ENCODE measurements at regions not wholly inside any gene's neighbourhood (a gene's known extent, or its start where the extent isn't known, plus 50 kb on each side); places are given as distances from the start of the nearest gene placed in this dataset.

DNA sequence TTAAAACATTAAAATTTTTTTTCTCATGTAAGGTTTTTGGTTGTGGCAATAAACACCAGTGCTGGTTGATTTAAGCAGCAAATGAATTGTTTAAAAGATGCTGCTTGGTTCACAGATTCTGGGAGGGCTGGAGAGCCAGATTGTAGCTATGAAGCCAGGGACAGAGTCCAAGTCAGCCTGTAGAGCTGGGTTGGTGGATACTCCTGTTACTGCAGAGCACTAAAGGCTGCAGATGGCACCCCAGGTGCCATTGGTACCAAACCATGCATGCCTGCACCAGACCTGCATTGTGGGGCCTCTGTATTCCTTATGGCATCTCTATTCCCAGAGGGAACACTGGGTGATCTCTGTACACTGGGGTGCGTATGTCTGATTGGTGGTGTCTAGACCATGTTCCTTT is 113.3 kb downstream of the SNAPC1 start:
- TF ChIP-seq, protein P1, sequence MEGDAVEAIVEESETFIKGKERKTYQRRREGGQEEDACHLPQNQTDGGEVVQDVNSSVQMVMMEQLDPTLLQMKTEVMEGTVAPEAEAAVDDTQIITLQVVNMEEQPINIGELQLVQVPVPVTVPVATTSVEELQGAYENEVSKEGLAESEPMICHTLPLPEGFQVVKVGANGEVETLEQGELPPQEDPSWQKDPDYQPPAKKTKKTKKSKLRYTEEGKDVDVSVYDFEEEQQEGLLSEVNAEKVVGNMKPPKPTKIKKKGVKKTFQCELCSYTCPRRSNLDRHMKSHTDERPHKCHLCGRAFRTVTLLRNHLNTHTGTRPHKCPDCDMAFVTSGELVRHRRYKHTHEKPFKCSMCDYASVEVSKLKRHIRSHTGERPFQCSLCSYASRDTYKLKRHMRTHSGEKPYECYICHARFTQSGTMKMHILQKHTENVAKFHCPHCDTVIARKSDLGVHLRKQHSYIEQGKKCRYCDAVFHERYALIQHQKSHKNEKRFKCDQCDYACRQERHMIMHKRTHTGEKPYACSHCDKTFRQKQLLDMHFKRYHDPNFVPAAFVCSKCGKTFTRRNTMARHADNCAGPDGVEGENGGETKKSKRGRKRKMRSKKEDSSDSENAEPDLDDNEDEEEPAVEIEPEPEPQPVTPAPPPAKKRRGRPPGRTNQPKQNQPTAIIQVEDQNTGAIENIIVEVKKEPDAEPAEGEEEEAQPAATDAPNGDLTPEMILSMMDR (IDR thresholded peaks at IDR 0.05; ENCODE audit: insufficient read depth, low read length, poor library complexity, severe bottlenecking): no peak
- TF ChIP-seq EZH2phosphoT487 (conservative IDR thresholded peaks at IDR 0.05; ENCODE audit: low read length): no peak
- Histone ChIP-seq H3K79me2 (ENCODE audit: insufficient read depth, low read length) (no peaks in the 10 kb centered on the region), H3K9ac (ENCODE audit: low read length) (no peak overlapping the region), H3K4me3 (ENCODE audit: insufficient read depth, low read length, poor library complexity, severe bottlenecking) (no peak overlapping the region), H2AFZ (ENCODE audit: low read depth, low read length, severe bottlenecking) (no peak overlapping the region), H4K20me1 (ENCODE audit: low read depth, low read length) (no peaks in the 10 kb centered on the region), H3K9me2 (replicated peaks; ENCODE audit: insufficient read depth, low read length) (no peaks in the 10 kb centered on the region), H3K4me2 (ENCODE audit: low read depth, low read length, poor library complexity, severe bottlenecking) (no peak overlapping the region), H3K36me3 (ENCODE audit: low read length) (no peaks in the 10 kb centered on the region), H3K9me3 (ENCODE audit: insufficient read depth, low read length) (peaks cover 5% of the 10 kb centered on the region; the same call in 1 of the 2 replicates), H3K27ac (ENCODE audit: low read depth, low read length) (no peak overlapping the region), H3F3A (ENCODE audit: insufficient read depth) (no peaks in the 10 kb centered on the region), H3K27me3 (ENCODE audit: low read length) (no peaks in the 10 kb centered on the region)

DNA sequence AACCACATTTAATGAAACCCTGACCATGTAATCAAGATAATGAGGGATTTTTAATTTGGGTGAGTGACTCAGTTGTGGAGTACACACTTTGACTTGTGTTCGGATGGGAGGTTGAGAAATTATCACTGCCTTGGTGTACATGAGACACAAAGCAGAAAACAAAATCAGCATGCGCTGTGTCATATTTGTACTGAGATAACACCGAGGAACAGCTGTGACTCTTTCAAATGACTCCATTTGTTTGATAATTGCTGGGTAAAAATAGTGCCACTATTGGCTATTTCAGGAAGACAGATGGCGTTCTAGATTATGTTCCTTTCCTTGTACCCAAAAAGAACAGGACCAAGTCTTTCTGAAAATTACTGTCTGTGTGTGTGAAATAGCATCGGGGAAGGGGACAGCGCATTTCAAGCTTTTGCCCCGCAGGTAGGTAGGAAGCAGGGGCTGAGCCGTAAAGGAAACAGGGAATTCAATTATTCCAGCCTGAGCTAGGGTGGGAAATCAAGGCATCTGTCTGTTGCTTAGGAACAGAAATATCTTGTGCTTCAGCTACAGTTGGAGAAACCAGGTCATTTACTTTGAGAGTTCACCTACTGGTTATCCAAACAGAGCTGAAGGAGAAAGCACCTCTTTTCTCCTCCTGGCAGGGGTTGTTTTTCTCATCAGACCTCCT is 114.3 kb downstream of the SNAPC1 start:
- H3K36me3 ChIP-seq (ENCODE audit: low read length): no peaks in the 10 kb centered on the region
- no peak overlapping the region for H3K27ac ChIP-seq (ENCODE audit: low read depth, low read length)
- H3K4me3 ChIP-seq (ENCODE audit: insufficient read depth, low read length, poor library complexity, severe bottlenecking): no peak overlapping the region
- no peaks in the 10 kb centered on the region for H3K79me2 ChIP-seq (ENCODE audit: insufficient read depth, low read length)
- no peaks in the 10 kb centered on the region for H3K27me3 ChIP-seq (ENCODE audit: low read length)
- H3K9me3 ChIP-seq (ENCODE audit: insufficient read depth, low read length): no peaks in the 10 kb centered on the region
- no peaks in the 10 kb centered on the region for H3K9me2 ChIP-seq (replicated peaks; ENCODE audit: insufficient read depth, low read length)
- TF ChIP-seq EZH2phosphoT487 (conservative IDR thresholded peaks at IDR 0.05; ENCODE audit: low read length): no peak
- TF ChIP-seq, protein P1 (IDR thresholded peaks at IDR 0.05; ENCODE audit: insufficient read depth, low read length, poor library complexity, severe bottlenecking): no peak
- H2AFZ ChIP-seq (ENCODE audit: low read depth, low read length, severe bottlenecking): no peak overlapping the region
- no peaks in the 10 kb centered on the region for H3F3A ChIP-seq (ENCODE audit: insufficient read depth)
- H3K4me2 ChIP-seq (ENCODE audit: low read depth, low read length, poor library complexity, severe bottlenecking): no peak overlapping the region
- H3K9ac ChIP-seq (ENCODE audit: low read length): no peak overlapping the region
- no peaks in the 10 kb centered on the region for H4K20me1 ChIP-seq (ENCODE audit: low read depth, low read length)

DNA sequence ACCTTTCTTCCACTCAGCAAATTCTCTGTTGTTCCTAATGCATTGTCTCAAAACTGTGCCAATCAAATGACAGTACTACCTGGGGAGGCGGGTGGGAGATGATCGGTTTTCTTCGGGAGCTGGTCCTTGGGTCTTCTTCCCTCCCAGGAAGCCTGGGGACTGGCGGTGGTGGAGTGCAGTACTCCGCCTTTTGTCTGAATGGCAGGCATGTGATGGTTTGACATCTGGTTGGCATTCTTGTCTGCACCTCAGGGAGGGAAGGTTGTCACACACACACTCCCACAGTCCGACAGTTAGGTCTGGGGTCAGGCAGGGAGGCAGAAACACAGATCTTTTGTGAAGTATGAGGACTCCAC is 114.8 kb downstream of the SNAPC1 start:
- no peaks in the 10 kb centered on the region for H3F3A ChIP-seq (ENCODE audit: insufficient read depth)
- no peaks in the 10 kb centered on the region for H3K36me3 ChIP-seq (ENCODE audit: low read length)
- no peak overlapping the region for H3K4me2 ChIP-seq (ENCODE audit: low read depth, low read length, poor library complexity, severe bottlenecking)
- no peaks in the 10 kb centered on the region for H3K79me2 ChIP-seq (ENCODE audit: insufficient read depth, low read length)
- TF ChIP-seq EZH2phosphoT487 (conservative IDR thresholded peaks at IDR 0.05; ENCODE audit: low read length): no peak
- TF ChIP-seq, protein P1 (IDR thresholded peaks at IDR 0.05; ENCODE audit: insufficient read depth, low read length, poor library complexity, severe bottlenecking): no peak
- H3K9me3 ChIP-seq (ENCODE audit: insufficient read depth, low read length): no peaks in the 10 kb centered on the region
- H3K9ac ChIP-seq (ENCODE audit: low read length): no peak overlapping the region
- no peaks in the 10 kb centered on the region for H3K27me3 ChIP-seq (ENCODE audit: low read length)
- H3K9me2 ChIP-seq (replicated peaks; ENCODE audit: insufficient read depth, low read length): no peaks in the 10 kb centered on the region
- H2AFZ ChIP-seq (ENCODE audit: low read depth, low read length, severe bottlenecking): no peak overlapping the region
- H3K27ac ChIP-seq (ENCODE audit: low read depth, low read length): no peak overlapping the region
- H4K20me1 ChIP-seq (ENCODE audit: low read depth, low read length): no peaks in the 10 kb centered on the region
- no peak overlapping the region for H3K4me3 ChIP-seq (ENCODE audit: insufficient read depth, low read length, poor library complexity, severe bottlenecking)

All from SU-DHL-6 (cell line).